HG03460 (cell line): ENCODE measurements at regions not wholly inside any gene's neighbourhood (a gene's known extent, or its start where the extent isn't known, plus 50 kb on each side); places are given as distances from the start of the nearest gene placed in this dataset.
"Not testable (repeated sequence)": the region's sequence is repeated elsewhere in the genome, so short reads cannot be mapped to it uniquely, and the experiment has no call there.

ENCODE experiments used
- ATAC-seq: cut with Tn5 transposase; IDR thresholded peaks from one replicate; pipeline ENCODE4 v1.9.1; 2021; ENCODE audit not compliant: unreplicated experiment

DNA sequence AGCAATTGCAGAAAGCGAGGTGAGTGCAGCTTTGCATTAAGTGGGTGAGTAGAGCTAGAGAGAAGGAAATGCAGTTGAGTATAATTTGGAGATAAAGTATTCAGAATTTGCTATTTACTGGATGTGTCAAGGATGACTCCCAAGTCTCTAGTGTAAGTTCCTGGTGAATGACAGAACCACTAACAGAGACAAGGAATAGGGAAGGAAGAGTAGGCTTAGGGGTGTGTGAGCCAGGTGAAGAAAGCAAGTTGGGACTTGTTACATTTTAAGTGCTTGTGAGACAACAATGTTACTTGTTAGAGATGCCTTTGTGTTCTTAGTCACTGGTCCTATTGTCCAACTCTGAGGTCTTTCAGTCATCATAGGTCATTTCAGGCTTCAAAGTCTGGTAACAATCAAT, 70.8 kb downstream of the TBC1D26 start:
- not testable (repeated sequence) for ATAC-seq

DNA sequence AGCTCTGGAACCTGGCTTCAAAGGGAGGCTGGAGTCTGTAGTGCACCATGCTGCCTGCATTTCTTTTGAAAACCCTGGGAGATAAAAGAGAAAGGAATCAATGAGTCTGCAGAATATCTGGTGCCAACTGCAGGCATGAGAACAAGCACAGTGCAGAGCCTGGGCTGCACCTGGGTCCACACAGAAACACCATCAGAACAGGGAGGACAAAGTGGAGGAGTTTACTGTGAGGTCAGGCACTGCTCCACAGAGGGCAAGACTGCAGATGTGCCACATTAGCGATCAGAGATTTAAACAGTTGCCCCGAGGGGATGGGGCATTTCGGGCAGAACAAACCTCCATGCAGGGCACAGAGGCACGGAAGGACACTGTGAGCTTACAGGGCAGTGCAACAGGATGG, 74.7 kb downstream of the TBC1D26 start:
- ATAC-seq = not testable (repeated sequence)

DNA sequence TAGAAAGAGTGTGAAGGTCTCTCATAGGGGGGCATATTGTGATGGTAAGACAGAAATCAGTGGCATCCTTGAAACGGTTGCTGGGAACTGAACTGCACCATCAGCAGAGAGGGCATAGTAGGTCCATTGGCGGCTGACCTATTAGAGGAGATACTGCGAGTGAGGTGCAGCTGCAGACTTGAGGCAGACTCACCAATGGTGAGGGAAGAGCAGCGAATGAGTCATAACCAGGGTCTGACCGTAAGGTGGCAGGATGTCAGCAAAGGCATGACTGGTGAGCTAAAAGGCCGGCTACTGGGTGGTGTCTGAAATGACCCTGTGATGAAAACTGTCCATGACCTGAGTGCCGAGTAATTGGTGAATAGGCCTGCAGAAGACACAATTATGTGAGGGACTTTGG, 81.3 kb downstream of the TBC1D26 start:
- not testable (repeated sequence) for ATAC-seq

DNA sequence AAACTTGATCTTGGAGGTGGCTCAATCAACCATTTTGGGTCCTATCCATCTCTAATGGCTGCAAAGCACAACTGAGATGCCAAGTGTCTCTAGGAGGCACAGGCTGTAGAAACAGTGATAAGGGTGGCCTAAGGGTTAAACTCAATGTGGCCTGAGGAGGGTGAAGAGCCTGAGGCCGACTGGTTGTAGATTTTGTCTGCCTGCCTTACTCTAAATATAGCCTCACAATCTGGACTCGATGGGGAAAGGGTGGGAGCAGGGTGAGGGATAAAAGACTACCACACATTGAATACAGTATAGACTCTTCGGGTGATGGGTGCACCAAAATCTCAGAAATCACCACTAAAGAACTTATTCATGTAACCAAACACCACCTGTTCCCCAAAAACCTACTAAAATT, 81.9 kb downstream of the TBC1D26 start:
- ATAC-seq = not testable (repeated sequence)

DNA sequence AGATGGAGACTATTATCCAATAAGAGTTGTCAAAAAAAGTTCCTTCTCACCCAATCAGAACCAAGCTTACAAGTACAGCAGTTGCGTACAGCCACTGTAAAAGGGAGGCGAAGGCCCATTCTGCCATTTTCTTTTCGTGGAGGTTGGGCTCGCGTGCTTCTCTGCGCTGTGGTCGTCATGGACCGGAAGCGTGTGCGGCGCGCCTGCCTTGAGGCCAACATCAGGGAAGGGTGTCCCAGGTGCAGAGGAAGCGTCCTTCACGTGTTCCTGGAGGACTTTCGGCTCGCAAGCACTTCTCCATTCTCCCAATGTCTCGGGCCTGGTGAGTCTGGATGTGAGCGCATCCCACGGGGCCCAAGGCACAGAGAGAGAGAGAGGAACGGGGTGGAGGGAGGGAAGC, 85.8 kb downstream of the TBC1D26 start:
- not testable (repeated sequence) for ATAC-seq

DNA sequence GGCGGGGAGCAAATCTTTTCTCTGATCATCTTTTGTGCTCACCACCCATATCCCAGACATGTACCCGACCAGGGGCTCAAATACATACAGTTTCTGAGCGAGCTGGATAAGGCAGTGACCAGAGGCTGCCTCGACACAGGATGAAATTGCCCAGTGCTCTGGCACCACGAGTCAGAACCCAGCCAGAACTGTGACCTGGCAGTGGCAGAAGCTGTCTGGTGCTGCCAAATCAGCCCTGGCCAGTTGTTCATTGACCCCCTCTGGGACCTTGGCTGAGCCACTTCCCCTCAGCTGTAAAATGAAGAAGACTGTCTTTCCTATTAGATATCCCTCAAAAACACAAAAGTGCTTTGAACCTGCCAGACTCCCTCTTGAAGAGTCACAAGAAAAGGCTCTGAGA, 90.2 kb downstream of the TBC1D26 start:
- not testable (repeated sequence) for ATAC-seq

DNA sequence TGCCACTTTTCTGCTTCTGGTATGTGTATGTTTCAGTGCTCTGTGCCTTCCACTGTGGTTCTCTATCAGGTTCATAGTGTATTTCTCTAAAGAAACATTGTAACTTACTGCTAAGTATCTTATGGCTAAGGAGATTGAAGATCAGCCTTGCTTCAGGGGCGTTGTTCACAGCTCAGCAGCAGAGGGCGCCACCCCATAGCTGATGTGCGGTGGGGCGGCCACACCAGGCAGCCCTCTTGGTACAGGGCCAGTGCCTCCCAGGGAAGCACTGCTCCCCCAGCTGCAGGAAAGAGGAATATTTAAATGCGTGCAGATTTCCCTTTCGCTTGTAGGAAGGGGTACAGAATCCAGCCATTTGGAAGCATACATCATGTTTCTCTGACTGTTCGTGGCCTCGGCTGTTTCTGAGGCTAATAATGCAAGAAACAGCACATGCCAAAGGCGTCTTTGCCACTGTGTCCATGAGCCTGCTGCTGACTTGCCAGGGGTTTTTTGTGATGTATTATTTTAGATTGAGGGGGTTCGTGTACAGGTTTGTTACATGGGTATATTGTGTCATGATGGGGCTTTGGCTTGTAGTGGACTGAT, 96.7 kb downstream of the TBC1D26 start:
- not testable (repeated sequence) for ATAC-seq

DNA sequence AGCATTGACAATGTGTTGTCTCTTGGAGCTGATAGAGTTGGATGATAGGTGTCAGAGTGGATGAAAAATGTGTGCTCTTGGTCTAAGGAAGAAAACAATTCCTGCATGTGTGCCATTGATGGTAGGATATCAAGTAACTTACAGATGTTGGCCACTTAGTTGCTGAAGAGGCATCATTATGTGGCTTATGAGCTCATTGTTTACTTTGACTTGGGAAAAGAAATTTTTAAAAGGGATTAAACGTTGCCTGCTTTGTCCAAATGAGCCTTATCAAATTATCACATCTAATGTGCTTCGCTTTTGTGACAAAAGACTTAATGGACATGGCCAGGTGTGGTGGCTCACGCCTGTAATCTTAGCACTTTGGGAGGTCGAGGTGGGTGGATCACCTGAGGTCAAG, 98.1 kb downstream of the TBC1D26 start:
- not testable (repeated sequence) for ATAC-seq

DNA sequence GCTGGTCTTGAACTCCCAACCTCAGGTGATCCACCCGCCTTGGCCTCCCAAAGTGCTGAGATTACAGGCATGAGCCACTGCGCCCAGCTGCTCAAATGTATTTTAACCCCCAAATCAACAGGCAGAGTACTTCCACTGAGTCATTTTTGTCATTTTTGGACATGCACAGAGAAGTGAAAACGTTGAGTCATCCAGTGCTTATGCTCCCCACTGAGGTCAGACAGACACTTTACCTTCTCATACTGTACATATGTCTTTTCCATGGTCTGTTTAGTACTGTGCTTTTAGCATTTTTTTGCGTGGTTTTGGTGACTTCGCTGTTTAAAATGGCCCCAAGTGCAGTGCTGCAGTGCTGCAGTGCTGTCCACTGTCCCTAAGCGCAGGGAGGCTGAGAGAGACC, 99.1 kb downstream of the TBC1D26 start:
- peak; percentile 84 for ATAC-seq

DNA sequence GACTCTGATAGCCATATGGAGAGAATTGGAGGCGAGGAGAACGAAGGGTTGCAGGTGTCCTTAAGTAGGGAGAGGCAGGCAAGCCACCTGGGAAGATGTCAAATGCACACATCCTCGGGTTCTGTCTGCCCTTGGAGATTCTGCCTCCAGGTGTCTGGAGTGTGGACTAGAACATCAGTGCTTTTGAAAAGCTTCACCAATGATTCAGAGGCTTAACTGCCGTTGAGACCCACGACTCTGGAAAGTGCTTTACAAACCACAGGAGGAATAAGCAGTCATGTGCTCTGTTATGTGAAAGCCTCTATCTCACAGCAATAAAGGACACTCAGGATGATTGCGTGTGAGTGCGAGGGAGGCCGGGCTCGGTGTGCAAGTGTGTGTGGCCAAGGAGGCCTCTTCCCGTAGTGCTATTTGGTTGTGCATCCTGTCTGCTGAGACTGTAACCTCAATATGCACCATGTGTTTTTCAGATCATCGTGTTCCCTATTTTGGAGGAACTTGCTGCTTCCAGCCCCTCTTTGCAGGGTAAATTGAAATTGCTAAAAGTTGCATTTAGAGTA, 100.9 kb downstream of the TBC1D26 start:
- ATAC-seq = not testable (repeated sequence)

DNA sequence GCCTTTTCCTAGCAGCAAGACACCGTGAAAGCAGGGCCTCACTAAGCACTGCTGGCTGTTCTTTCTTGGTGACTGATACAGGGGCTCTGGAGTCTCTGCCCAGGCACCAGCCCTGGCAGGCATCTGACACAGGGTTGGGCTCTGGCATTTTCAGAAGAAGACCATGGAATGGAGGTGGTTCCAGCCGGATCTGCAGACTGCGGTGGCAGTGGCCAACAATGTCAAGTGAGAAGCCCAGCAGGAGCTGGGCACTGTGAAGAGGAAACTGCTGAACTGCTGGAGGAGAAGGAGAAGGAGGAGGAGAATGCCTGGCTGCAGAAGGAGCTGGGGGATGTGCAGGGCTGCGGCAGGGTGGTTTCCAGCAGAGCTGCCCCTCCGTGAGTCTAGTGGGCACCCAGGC, 101.8 kb downstream of the TBC1D26 start:
- not testable (repeated sequence) for ATAC-seq

DNA sequence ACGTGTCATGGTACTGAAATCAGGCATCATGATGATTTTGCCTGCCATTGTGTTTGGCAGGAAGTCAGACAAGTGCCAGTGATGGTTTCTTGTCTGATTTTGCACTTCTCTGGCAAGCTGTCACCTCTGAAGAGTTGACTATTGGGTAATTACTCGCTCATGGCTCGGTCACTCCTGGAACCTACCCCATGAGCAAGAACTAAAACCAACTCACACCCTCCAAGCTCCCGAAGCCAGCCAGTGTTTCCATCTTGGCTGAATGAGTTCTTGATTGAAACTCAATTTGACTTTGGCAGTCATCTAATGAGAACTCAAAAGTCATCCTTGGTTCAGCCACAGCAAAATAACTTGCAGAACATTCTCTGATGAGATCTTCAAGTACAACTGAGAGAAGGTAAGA, 103.4 kb downstream of the TBC1D26 start:
- not testable (repeated sequence) for ATAC-seq

DNA sequence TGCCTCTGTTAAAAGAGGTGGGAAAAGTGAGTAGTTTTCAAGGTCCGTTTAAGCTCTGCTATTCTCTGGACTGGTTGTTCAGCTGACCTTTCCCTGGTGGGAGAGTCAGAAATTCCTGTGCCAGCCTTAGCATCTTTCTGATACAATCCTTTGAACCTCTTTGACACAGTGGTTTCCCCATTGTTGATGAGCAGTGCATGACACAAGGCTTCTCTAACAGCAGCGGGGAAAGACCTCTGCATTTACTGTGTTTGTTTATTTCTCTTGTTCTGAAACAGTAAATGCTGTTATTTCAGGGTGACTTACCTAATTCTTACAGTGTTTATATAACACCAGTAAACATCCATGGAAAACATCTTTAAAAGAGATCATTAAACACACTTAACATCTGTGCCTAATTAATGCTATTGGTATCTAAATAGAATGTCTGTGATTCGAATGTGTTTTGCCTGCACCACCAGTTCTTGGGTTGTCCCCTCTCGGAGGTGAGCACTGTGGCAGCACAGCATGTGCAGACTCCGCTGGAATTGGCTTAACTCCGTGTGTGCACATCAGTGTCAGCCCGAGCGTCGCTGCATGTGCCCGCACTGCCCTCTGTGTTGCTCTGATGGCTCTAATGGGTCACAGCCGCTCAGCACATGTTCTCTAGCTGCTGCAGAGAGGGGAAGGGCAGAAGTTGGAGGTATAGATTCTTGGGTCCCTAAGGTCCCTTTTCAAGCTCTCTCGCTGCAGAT, 104.3 kb downstream of the TBC1D26 start:
- not testable (repeated sequence) for ATAC-seq

DNA sequence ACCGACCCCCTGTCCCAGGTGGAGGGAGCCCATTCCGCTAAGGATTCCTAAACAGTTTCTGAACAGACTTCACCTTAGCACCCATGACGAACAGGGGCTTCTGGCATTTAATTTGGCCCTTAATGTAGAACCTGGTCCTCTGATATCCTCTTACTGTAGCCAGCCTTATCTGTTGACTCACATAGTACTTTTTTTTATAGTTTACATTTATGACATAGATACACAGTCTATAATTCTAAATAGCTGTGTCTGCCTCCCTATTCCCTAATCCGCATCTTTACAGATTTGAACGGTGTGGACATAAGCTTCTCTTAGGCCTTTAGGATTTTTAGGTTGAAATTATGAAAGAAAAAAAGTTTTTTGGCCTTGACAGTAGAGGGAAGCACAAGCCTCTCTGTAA, 104.9 kb downstream of the TBC1D26 start:
- not testable (repeated sequence) for ATAC-seq

DNA sequence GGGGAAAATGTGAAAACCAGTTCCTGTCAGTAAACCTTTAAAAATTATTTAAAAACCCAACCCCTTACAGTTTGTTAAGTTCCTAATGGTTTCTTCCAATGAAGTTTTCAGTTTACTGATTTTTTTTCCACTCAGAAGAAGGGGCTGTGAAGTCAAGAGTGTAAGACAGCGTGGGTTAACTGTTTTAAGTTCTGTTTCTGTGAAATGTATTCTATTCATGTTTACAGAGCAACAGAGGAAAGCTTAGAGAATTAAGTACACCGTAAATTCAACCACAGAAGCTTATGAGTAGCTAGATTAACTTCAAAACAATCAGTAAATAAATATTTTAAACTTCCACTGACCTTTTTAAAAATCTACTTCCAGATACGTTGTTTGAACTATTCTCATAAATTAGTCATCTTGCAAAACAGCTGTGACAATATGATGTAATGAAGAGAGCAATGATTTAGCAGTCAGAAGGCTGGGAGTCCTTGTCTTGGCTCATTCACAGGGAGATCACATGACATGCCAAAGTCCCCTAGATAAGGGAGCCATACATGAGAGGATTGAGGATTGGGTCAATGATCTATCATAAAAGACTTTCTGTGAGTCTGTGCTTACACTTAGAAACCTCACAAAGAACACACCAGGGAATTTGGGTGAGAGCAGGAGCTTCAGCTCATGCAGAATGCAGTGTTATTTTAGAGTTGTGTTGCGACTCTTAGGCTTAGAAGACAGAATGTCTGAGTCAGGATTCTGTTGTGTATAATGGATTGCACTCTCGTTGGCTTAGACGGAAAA, 97.3 kb upstream of the ADORA2B start:
- ATAC-seq = peak; percentile 57

DNA sequence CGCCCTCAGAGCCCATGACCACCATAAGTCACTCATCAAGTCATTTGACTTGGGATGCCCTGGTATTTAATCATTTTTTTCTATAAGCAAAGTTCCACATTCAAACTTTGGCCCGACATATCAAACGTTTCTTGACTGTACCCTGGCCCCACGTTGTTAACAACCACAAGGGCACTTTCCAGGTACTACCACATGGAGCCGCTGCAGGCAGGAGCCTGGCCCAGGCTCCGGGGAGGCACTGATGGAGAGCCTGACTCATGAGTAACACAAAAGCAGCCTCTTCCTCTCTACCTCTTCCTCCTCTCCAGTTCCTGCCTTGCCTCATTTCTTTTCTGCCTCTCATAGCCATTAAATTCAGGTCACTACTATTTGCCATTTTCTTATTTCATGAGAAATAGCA, 95.9 kb upstream of the ADORA2B start:
- not testable (repeated sequence) for ATAC-seq

DNA sequence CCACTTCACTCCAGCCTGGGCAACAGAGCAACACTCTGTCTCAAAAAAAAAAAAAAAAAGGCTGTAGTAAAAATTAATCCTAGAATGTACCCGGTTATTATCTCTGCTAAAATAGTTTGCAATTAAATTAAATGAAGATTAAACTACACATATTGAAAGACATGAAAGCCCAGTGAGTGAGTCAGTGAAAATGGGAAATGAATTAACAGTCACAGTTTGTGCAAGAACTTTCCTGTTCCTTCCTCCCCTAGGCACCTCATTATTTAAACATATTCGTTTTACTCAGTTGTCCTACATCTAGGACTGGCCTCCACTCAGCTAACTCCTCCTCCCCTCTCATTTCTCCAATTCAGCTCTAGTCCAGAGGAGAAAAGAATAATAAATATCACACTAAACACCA, 94.9 kb upstream of the ADORA2B start:
- ATAC-seq = not testable (repeated sequence)

DNA sequence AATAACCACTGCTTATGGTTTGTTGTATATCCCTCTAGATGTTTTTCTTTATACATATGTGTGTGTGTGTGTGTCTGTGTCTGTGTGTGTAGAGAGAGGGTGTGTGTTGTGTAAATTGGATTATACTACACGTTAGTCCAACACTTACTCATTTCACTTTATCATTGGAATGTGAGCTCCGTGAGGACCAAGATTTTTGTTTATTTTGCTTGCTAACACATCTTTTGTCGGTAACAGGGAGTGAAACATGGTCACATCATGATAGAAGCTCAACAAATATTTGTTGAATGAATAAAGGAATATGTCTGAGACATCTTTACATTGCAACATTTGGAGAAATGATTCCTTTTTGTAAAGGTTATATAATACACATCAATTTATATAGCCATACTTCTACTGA, 94.2 kb upstream of the ADORA2B start:
- not testable (repeated sequence) for ATAC-seq

DNA sequence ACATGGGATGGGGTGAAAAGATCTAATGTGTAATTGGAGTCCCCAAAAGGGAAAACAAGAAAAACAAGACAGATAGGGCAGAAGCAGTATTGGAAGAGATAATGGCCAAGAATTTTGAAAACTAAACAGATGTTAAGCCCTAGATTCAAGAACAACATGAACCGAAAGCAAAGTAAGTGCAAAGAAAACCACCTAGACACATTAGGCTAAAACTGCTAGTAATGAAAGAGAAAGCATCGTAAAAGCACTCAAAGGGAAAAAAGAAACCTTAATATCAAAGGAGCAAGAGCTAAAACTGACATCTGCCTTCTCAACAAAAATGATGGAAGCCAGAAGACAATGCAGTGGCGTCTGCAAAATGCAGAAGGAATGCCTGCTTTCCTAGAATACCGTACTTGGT, 92.1 kb upstream of the ADORA2B start:
- not testable (repeated sequence) for ATAC-seq

DNA sequence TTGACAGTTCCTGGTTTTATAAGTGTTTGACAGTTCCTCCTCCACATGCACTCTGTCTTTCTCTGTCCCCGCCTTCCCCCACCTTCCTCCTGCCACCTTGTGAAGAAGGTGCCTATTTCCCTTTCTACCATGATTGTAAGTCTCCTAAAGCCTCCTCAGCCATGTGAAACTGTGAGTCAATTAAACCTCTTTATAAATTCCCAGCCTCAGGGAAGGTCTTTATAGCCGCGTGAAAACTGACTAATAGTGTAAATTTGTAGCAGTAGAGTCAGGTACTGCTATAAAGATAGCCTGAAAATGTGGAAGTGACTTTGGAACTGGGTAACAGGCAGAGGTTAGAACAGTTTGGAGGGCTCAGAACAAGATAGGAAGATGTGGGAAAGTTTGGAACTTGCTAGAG, 88.7 kb upstream of the ADORA2B start:
- ATAC-seq = not testable (repeated sequence)

DNA sequence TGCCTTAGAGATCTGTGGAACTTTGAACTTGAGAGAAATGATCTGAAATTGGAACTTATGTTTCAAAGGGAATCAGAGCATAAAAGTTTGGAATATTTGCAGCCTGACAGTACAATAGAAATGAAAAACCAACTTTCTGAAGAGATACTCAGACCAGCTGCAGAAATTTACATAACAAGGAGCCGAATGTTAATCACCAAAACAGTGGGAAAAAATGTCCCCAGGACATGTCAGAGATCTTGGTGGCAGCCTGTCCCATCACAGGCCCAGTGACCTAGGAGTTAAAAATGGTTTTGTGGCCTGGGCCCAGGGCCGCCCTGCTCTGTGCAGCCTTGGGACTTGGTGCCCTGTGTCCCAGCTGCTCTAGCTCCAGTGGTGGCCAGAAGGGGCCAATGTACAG, 88.2 kb upstream of the ADORA2B start:
- not testable (repeated sequence) for ATAC-seq

DNA sequence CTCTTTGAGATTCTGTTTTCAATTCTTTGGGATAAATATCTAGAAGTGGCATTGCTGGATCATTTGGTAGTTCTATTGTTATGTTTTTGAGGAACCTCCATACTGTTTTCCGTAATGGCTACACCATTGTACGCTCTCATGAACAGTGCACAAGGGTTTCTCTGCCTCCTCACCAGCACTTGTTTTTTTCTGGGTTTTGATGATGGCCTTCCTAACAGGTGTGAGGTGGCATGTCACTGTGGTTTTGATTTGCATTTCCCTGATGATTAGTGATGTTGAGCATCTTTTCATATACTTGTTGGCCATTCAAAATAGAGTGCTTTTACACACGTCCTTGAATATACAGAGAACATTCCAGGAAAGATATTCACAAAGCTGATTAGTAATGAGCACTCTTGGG, 86.8 kb upstream of the ADORA2B start:
- not testable (repeated sequence) for ATAC-seq
